Activated CD8-positive, alpha-beta T cell treated with anti-CD3 and anti-CD28 coated beads for 36 hours (primary cell): ENCODE measurements at regions not wholly inside any gene's neighbourhood (a gene's known extent, or its start where the extent isn't known, plus 50 kb on each side); places are given as distances from the start of the nearest gene placed in this dataset.

Experiments
- ATAC-seq: fragments of 200-7000 bp; cut with Tn5 transposase; one replicate; pipeline ENCODE4 v1.10.0; 2021; ENCODE audit warnings: mild to moderate bottlenecking, moderate library complexity
- CTCF ChIA-PET: fragments of 350-600 bp; sonication (Branson Sonifier 250); formaldehyde crosslinking; loops from one replicate; lab custom pipeline; 2021; ENCODE audit warnings: antibody characterized with exemption; lab: Charles Lee
- POLR2A ChIA-PET: fragments of 350-600 bp; sonication (Branson Sonifier 250); formaldehyde crosslinking; loops from one replicate; lab custom pipeline; 2021; ENCODE audit warnings: antibody characterized with exemption; lab: Charles Lee
- DNase-seq: peaks from one replicate; pipeline ENCODE4 v3.0.0-alpha.2; 2020
- H3K27ac Mint-ChIP-seq: one replicate; pipeline ENCODE4 v1.8.0; 2021; ENCODE audit warnings: mild to moderate bottlenecking, mixed read lengths
- H3K27me3 Mint-ChIP-seq: one replicate; pipeline ENCODE4 v1.8.0; 2021; ENCODE audit warnings: mixed read lengths
- H3K36me3 Mint-ChIP-seq: one replicate; pipeline ENCODE4 v1.8.0; 2021; ENCODE audit warnings: low read depth, mixed read lengths
- H3K4me1 Mint-ChIP-seq: one replicate; pipeline ENCODE4 v1.8.0; 2021; ENCODE audit warnings: low read depth, mixed read lengths
- H3K4me3 Mint-ChIP-seq: one replicate; pipeline ENCODE4 v1.8.0; 2021; ENCODE audit warnings: mild to moderate bottlenecking, moderate library complexity, mixed read lengths
- H3K9me3 Mint-ChIP-seq: one replicate; pipeline ENCODE4 v1.8.0; 2021; ENCODE audit warnings: mixed read lengths
- CTCF ChIP-seq: fragments of 200-600 bp; IDR thresholded peaks from one replicate; pipeline ENCODE4 v1.8.0; 2022; ENCODE audit warnings: antibody characterized with exemption, mild to moderate bottlenecking
- intact Hi-C: fragments of 100-400 bp; cut with micrococcal nuclease; formaldehyde crosslinking; loops from one replicate; pipeline ENCODE4 v1.10.0; 2022

DNA sequence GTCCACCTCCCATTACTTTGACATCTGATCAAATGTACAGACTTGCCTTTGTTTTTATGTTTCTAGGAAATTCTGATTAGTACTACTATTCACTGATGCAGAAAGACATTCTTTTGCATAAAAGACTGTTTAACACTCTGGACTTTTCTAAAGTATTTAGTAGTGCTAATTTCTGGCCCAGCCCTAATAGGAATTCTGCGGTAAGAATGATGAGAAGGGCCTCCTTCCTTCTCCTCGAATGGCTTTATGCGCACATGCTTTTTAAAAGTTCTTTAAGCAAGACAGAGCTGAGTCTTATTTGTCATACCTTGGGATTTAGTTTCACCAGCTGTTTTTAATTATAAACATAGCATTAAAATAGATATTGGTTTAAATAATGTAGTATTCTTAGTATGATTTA lies 192.3 kb upstream of the RBMS3 start:
- TF ChIP-seq CTCF = no peak
- peaks cover 12% of the 10 kb centered on the region for H3K4me1 Mint-ChIP-seq
- intact Hi-C loops = no loop called here
- no peak overlapping the region for H3K4me3 Mint-ChIP-seq
- ChIA-PET POLR2A (no interaction called here), CTCF (interaction anchor here (1.4 kb wide), 1 partner anchor 10 kb away, joined by 5 read pairs; no protein-coding TSS in a partner anchor)
- H3K27ac Mint-ChIP-seq = no peak overlapping the region
- peaks cover 3% of the 10 kb centered on the region for H3K27me3 Mint-ChIP-seq
- DNase-seq (no peak), ATAC-seq (no peak)
- peaks cover 11% of the 10 kb centered on the region for H3K9me3 Mint-ChIP-seq
- H3K36me3 Mint-ChIP-seq = peaks cover 5% of the 10 kb centered on the region

DNA sequence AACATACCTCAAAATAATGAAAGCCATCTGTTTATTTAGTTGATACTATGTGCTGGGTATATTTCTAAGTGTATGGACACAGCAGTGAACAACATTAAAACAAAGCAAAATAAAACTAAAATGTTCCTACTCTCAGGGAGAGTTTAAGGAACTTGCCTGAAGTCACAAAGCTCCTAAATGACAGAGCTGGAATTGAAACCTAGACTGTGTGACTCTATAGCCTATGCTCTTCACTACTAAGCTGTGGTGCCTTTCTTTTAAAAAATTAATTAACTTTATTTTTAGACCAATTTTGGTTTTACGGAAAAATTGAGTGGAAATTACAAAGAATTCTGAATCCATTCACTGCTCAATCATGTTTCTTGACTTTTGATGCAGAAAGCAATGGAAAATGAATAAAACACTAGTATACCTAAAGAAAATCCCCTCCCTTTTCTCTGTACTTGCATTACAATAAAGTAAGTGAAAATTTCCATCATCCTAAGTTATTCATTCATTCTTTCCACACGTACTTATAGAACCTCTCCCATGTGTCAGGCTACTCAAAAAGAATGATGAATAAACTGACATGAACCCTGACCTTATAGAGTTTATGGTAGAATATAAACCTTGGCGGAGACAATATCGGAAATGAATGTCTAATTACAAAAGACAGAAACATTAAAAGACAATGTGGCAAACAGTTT lies 189.8 kb upstream of the RBMS3 start:
- Mint-ChIP-seq H3K27me3 (no peaks in the 10 kb centered on the region), H3K4me1 (peaks cover 12% of the 10 kb centered on the region), H3K27ac (peak overlapping the region; percentile 60), H3K9me3 (peaks cover 11% of the 10 kb centered on the region), H3K4me3 (no peak overlapping the region), H3K36me3 (peaks cover 5% of the 10 kb centered on the region)
- POLR2A ChIA-PET = no interaction called here
- CTCF ChIA-PET = no interaction called here
- no peak for DNase-seq
- ATAC-seq = peak; percentile 56
- no peak for TF ChIP-seq CTCF
- intact Hi-C loops = no loop called here

- H3K4me1 Mint-ChIP-seq = peaks cover 12% of the 10 kb centered on the region
- no peak for TF ChIP-seq CTCF
- H3K9me3 Mint-ChIP-seq = peaks cover 14% of the 10 kb centered on the region
- DNase-seq = no peak
- peak overlapping the region; percentile 55 for H3K27ac Mint-ChIP-seq
- H3K27me3 Mint-ChIP-seq = no peaks in the 10 kb centered on the region
- H3K4me3 Mint-ChIP-seq = no peak overlapping the region
- ChIA-PET POLR2A (no interaction called here), CTCF (no interaction called here)
- intact Hi-C loops = no loop called here
- peaks cover 5% of the 10 kb centered on the region for H3K36me3 Mint-ChIP-seq
- no peak for ATAC-seq
Measured at GRCh38 chr3:29091599-29092189, 189.2 kb upstream of the RBMS3 start.

GRCh38 chr3:29092348-29092747 lies 188.5 kb upstream of the RBMS3 start:
- Mint-ChIP-seq H3K36me3 (peaks cover 5% of the 10 kb centered on the region), H3K27me3 (no peaks in the 10 kb centered on the region), H3K4me1 (peaks cover 12% of the 10 kb centered on the region)

More at GRCh38 chr3:29092348-29092747, 188.5 kb upstream of the RBMS3 start:
- ATAC-seq = no peak
- ChIA-PET POLR2A (no interaction called here), CTCF (no interaction called here)
- TF ChIP-seq CTCF = no peak
- H3K27ac Mint-ChIP-seq = no peak overlapping the region
- H3K4me3 Mint-ChIP-seq = no peak overlapping the region
- intact Hi-C loops = no loop called here
- no peak for DNase-seq
- H3K9me3 Mint-ChIP-seq = peaks cover 15% of the 10 kb centered on the region
